ENCODE measurements at regions not wholly inside any gene's neighbourhood (a gene's known extent, or its start where the extent isn't known, plus 50 kb on each side); places are given as distances from the start of the nearest gene placed in this dataset.

DNA sequence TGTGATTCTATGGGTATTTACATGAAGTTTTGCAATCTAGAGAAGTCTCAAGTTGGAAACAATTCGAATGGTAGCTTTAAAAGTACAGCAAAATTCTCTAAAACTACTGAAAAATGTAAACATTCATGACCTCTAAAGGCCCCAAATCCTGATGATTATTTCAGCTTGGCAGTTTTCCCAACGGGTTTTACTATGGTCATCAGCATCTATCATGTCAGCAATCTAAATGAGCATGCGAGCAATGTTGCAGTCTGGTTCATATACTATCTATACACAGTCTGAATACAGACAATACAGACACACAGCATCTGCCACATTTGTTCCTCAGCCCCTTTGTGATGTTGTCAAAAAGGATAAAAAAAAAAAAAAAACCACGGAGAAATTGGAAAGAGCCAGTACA, 790.3 kb upstream of the HTR2C start:
- no peaks in the 10 kb centered on the region for H3K9me1 ChIP-seq (ENCODE audit: control insufficient read depth, insufficient read depth, low read length)
- BruUV-seq (replicated peaks): no TSS peak
- no peak for TF ChIP-seq EP400 (IDR thresholded peaks at IDR 0.05)
- TF ChIP-seq SRSF3 (IDR thresholded peaks at IDR 0.05; ENCODE audit: insufficient read depth, low read length): no peak
- WGBS (ENCODE audit: insufficient coverage, low coverage, missing lambda C conversion rate): 8% methylated on average over 4 of the region's 4 CpGs
- no peak overlapping the region for H2AFZ ChIP-seq (ENCODE audit: low read depth, low read length)
- H3K27ac ChIP-seq (ENCODE audit: extremely low read depth, low read depth, low read length): no peak overlapping the region
- FAIRE-seq (no peak), ATAC-seq (no peak), DNase-seq (ENCODE audit: extremely low read depth in 1 of 4, low spot score in 3 of 4) (no peak)
- H3K9ac ChIP-seq (ENCODE audit: insufficient read depth in 1 of 2, low read depth in 2 of 2, low read length in 2 of 2): no peak overlapping the region
- CTCF ChIA-PET (ENCODE audit: low intra/inter-chr PET ratio): no interaction called here
- no peaks in the 10 kb centered on the region for H3K36me3 ChIP-seq (ENCODE audit: control insufficient read depth, insufficient read depth, low read length)
- no peaks in the 10 kb centered on the region for H3K9me3 ChIP-seq (replicated peaks; ENCODE audit: control insufficient read depth, insufficient read depth, low read depth, low read length)
- in situ Hi-C loops (cut with MboI) (no loop called here), intact Hi-C loops (cut with micrococcal nuclease) (no loop called here)
- no peak overlapping the region for H3K4me3 ChIP-seq
- no peaks in the 10 kb centered on the region for H4K20me1 ChIP-seq (replicated peaks; ENCODE audit: control insufficient read depth, insufficient read depth, low read length)
- H3K79me2 ChIP-seq (ENCODE audit: control insufficient read depth, insufficient read depth, low read length): no peaks in the 10 kb centered on the region
- H3K4me1 ChIP-seq (replicated peaks in 1 of 2; ENCODE audit: control insufficient read depth in 2 of 2, insufficient read depth in 2 of 2, low read length in 2 of 2): no peaks in the 10 kb centered on the region
- no peaks in the 10 kb centered on the region for H3K27me3 ChIP-seq (ENCODE audit: control insufficient read depth in 2 of 2, insufficient read depth in 2 of 2, low read length in 2 of 2)
- H3K4me2 ChIP-seq (ENCODE audit: insufficient read depth, low read length): no peak overlapping the region
- POLR2A ChIA-PET: no interaction called here

GRCh38 chrX:113790987-113791386, 792.9 kb upstream of the HTR2C start:
- TF ChIP-seq, protein P1, sequence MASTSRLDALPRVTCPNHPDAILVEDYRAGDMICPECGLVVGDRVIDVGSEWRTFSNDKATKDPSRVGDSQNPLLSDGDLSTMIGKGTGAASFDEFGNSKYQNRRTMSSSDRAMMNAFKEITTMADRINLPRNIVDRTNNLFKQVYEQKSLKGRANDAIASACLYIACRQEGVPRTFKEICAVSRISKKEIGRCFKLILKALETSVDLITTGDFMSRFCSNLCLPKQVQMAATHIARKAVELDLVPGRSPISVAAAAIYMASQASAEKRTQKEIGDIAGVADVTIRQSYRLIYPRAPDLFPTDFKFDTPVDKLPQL (IDR thresholded peaks at IDR 0.05; ENCODE audit: extremely low read depth, insufficient read length): no peak
- no peak overlapping the region for H3K4me3 ChIP-seq
- no peaks in the 10 kb centered on the region for H4K20me1 ChIP-seq (replicated peaks; ENCODE audit: control insufficient read depth, insufficient read depth, low read length)
- no peaks in the 10 kb centered on the region for H3K79me2 ChIP-seq (ENCODE audit: control insufficient read depth, insufficient read depth, low read length)
- POLR2A ChIA-PET: no interaction called here
- no peaks in the 10 kb centered on the region for H3K4me1 ChIP-seq (replicated peaks in 1 of 2; ENCODE audit: control insufficient read depth in 2 of 2, insufficient read depth in 2 of 2, low read length in 2 of 2)
- DNase-seq (ENCODE audit: extremely low read depth in 1 of 4, low spot score in 3 of 4): no peak
- no TSS peak for BruUV-seq (replicated peaks)
- H3K9me1 ChIP-seq (ENCODE audit: control insufficient read depth, insufficient read depth, low read length): no peaks in the 10 kb centered on the region
- no peak overlapping the region for H2AFZ ChIP-seq (ENCODE audit: low read depth, low read length)
- H3K4me2 ChIP-seq (ENCODE audit: insufficient read depth, low read length): no peak overlapping the region
- H3K36me3 ChIP-seq (ENCODE audit: control insufficient read depth, insufficient read depth, low read length): no peaks in the 10 kb centered on the region
- H3K27me3 ChIP-seq (ENCODE audit: control insufficient read depth in 2 of 2, insufficient read depth in 2 of 2, low read length in 2 of 2): no peaks in the 10 kb centered on the region
- H3K27ac ChIP-seq (ENCODE audit: extremely low read depth, low read depth, low read length): no peak overlapping the region
- 0% methylated on average over 1 of the region's 1 CpG for WGBS (ENCODE audit: insufficient coverage, low coverage, missing lambda C conversion rate)
- CTCF ChIA-PET (ENCODE audit: low intra/inter-chr PET ratio): no interaction called here
- intact Hi-C loops (cut with micrococcal nuclease): no loop called here
- ATAC-seq: no peak
- in situ Hi-C loops (cut with MboI): no loop called here
- no peak overlapping the region for H3K9ac ChIP-seq (ENCODE audit: insufficient read depth in 1 of 2, low read depth in 2 of 2, low read length in 2 of 2)
- H3K9me3 ChIP-seq (replicated peaks; ENCODE audit: control insufficient read depth, insufficient read depth, low read depth, low read length): no peaks in the 10 kb centered on the region
- FAIRE-seq: no peak

All from K562 (cell line).